ENCODE measurements at regions not wholly inside any gene's neighbourhood (a gene's known extent, or its start where the extent isn't known, plus 50 kb on each side); places are given as distances from the start of the nearest gene placed in this dataset.

DNA sequence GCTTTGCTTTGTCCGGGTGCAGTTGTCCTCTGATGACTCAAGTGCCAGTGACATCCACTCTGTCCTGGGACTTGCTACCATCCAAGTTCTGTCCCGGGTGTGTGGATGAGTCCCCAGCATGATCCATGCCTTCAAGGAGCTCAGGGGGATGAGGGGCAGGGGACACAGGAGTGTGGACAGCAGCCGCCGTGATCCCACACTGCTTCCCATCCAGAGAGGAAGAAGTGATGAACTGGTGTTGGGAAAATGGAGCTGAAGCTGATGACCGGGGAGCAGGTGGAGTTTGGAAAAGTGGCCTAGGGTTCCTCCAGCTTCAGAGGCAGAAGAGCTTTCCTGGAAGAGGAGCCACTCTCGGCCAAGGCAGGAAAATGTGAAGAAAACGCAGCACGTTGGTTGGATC is 249.6 kb upstream of the TNRC6C start:
- TF ChIP-seq CTCF (IDR thresholded peaks at IDR 0.05) (no peak), POLR2A (IDR thresholded peaks at IDR 0.05) (no peak), POLR2AphosphoS5 (IDR thresholded peaks at IDR 0.05; ENCODE audit: insufficient read depth in 1 of 2, low read depth in 1 of 2) (no peak)

Data from vagina (tissue), 2 donors.